OCI-LY1 (cell line): ENCODE measurements at regions not wholly inside any gene's neighbourhood (a gene's known extent, or its start where the extent isn't known, plus 50 kb on each side); places are given as distances from the start of the nearest gene placed in this dataset.

Experiments
- CTCF ChIP-seq: fragments of 200-600 bp; sonication (generic), shearing (Covaris generic); IDR thresholded peaks from 2 replicates; pipeline ENCODE4 v1.5.1; 2017; ENCODE audit warnings: mild to moderate bottlenecking, antibody characterized with exemption, low read length, moderate library complexity, mixed read lengths
- EZH2 ChIP-seq: fragments of 200-600 bp; sonication (generic), shearing (Covaris generic); IDR thresholded peaks from 2 replicates; pipeline ENCODE4 v1.8.0; 2017; ENCODE audit warnings: borderline replicate concordance, mixed run types, mild to moderate bottlenecking, antibody characterized with exemption, low read length, moderate library complexity, mixed read lengths

- TF ChIP-seq CTCF: no peak
- no peak for TF ChIP-seq EZH2
Observed at GRCh38 chr16:27726621-27727261, 176.8 kb downstream of the KATNIP start.
